GM10266 (cell line): ENCODE measurements at regions not wholly inside any gene's neighbourhood (a gene's known extent, or its start where the extent isn't known, plus 50 kb on each side); places are given as distances from the start of the nearest gene placed in this dataset.

ENCODE experiments used
- DNase-seq: peaks from one replicate; pipeline ENCODE4 v3.0.0; 2012; ENCODE audit errors: extremely low spot score
- TF ChIP-seq, protein P1 (sequence below): IDR thresholded peaks from 2 replicates; pipeline ENCODE4 v1.5.1; 2012; ENCODE audit warnings: mild to moderate bottlenecking, low read depth; ENCODE audit not compliant: control insufficient read depth, insufficient read depth; ENCODE audit errors: missing control alignments

DNA sequence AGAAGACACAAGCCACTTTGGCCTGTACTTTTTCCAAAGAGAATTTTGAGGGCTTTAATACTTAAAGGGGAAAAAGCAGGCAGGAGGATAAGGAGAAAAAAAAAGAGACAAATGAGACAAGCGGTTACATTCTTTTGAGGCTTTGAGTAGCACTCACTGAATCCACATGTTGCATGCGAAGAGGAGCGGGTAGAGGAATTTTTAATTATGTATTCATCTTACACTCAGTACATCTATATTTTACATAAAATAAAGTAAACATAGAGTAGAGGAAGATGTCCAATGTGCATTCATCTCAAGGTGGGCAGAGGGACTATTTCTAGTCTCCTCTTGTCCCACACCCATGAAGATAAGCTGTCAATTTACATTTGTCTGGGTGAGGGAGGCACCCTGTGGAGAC is 266.9 kb downstream of the CD109 start:
- no peak for DNase-seq

DNA sequence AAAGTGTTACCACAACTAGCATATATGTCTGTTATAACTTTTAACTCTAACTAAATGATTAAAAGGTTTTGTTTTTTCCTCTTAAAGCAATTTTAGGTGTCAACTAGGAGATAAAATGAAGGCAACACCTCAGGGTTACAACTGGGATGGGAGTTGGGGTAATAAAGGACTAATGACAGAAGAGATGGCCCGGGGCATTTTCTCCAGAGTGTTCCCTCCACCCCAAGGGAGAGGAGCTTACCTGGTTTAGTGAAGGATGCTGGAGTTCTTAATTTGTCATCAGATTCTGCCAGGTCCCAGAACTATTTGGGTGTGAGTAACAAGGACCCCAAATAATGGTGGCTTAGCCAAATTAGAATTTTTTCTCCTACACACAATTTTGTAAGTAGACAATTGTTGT is 260.3 kb downstream of the CD109 start:
- DNase-seq: no peak
- TF ChIP-seq, protein P1, sequence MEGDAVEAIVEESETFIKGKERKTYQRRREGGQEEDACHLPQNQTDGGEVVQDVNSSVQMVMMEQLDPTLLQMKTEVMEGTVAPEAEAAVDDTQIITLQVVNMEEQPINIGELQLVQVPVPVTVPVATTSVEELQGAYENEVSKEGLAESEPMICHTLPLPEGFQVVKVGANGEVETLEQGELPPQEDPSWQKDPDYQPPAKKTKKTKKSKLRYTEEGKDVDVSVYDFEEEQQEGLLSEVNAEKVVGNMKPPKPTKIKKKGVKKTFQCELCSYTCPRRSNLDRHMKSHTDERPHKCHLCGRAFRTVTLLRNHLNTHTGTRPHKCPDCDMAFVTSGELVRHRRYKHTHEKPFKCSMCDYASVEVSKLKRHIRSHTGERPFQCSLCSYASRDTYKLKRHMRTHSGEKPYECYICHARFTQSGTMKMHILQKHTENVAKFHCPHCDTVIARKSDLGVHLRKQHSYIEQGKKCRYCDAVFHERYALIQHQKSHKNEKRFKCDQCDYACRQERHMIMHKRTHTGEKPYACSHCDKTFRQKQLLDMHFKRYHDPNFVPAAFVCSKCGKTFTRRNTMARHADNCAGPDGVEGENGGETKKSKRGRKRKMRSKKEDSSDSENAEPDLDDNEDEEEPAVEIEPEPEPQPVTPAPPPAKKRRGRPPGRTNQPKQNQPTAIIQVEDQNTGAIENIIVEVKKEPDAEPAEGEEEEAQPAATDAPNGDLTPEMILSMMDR: no peak

More for the DNA sequence above, 266.9 kb downstream of the CD109 start:
- TF ChIP-seq, protein P1: no peak

DNA sequence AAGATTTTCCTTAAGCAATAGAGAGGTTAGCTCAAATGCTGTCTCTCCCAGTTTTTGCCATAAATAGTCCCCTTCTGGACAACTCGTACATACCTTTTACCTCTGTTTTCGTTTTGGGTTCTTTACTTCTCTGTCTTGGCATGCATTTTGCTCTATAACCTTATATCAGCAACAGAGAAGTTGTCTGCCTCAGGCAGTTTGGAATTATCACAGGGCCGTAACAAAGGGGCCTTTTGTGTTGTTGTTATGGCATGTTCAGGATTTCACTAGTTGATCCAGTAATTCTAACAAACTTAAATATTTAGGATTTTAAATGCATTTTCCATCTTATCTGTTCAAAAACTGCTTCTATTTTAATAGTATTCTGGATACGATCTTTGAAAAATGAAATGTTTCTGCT is 259.8 kb downstream of the CD109 start:
- TF ChIP-seq, protein P1: no peak
- DNase-seq: no peak

DNA sequence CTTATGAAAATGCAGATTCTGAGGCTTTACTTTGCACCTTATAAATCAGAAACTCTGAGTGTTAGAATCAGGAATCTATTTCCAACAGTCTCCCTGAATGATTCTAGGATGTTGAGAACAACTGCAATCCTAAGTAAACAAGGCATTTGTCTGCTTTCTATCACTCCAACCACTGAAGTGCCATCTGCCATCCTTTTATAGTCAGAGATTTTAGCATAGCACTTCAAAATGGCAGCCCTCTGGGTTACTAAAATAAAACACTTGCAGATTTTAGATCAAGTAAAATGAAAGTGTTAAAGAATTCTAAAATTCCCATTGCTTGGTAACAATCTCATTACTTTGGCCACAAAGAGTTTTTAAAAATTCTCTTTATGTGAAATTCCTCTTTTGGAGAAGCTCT is 258.9 kb downstream of the CD109 start:
- no peak for DNase-seq
- TF ChIP-seq, protein P1: no peak

DNA sequence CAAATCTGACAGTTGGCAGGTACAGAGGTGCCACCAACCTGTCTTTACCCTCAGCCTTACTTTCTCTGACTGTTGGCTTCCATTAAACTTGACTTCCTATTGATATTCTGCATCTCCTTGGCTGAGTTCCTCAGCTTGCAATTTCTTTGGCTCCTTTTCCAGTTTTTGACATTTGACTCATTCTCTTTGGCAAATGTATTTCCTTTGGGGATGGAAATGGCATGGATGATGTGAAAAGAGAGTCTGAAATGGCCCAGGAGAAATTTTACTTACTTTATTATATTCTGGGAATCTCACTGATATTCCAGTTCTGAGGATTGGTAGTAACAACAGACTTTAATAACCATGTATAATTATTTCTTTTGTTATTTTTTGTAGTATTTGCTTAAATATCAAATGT is 255.2 kb downstream of the CD109 start:
- no peak for DNase-seq
- TF ChIP-seq, protein P1: no peak

DNA sequence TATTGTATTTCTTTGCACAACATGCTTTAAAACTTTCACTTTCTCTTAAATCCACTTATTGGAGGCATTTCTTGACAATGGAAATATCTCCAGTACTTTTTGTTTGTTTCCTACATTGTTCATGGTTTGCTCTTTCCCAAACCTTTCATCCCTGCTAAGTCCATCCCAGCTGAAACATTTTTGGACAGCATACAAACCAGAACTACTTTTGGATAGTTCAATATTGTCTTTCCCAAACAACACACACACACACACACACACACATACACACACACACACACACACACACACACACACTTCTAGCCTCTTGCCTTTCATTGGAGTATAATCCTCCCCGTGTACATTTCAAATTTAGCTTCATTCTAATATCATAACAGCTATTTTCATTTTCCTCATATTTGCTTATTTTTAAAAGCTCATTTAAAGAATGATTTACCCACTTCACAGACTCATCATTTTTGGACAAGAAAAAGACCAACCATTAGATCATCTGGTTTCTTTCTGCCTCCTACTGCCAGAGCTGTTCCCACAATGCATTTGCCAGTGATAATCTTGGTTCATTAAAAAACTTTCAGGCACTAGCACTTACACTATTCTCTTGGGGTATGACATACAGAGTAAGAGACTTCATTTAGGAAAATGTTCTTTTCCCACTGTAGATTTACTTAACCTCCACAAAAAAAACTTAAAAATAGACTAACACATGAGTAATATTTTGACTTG is 248.1 kb downstream of the CD109 start:
- DNase-seq: no peak

DNA sequence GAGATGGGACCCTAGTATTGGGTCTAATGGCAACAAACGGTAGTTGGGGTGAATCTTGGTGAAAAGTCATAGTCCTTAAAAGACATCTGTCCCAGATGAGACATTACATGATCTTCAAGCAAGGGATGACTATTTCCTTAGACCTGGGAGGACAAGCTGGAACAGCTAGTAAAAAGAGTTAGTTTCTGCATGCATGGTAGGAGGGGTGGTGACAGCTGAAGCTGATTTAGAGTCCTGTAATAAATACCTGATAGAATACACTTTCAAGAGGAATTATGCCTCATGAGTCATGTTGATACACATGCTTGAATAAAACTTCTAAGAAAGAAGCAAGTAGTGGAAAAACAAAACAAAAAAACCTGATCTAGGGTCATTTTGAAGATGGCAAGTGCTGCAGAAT is 247.4 kb downstream of the CD109 start:
- TF ChIP-seq, protein P1: no peak
- DNase-seq: no peak

More for the DNA sequence above, 248.1 kb downstream of the CD109 start:
- TF ChIP-seq, protein P1: no peak
